GM19239 (cell line): ENCODE measurements at regions not wholly inside any gene's neighbourhood (a gene's known extent, or its start where the extent isn't known, plus 50 kb on each side); places are given as distances from the start of the nearest gene placed in this dataset.
"Not testable (repeated sequence)": the region's sequence is repeated elsewhere in the genome, so short reads cannot be mapped to it uniquely, and the experiment has no call there.

Source experiments
- DNase-seq: peaks from one replicate; pipeline ENCODE4 v3.0.0; 2011; ENCODE audit warnings: low spot score; ENCODE audit not compliant: insufficient read length
- FAIRE-seq: peaks from 2 replicates; lab custom pipeline; 2011; peaks lifted over from hg19 to GRCh38; lab: Jason Lieb, UNC

- DNase-seq (no peak), FAIRE-seq (no peak)
These were observed 392.1 kb upstream of the CCL2 start for GRCh38 chr17:33862772-33863602.

- FAIRE-seq, result no peak
- no peak for DNase-seq
These were observed 390.3 kb upstream of the CCL2 start for GRCh38 chr17:33864758-33865229.

GRCh38 chr17:33868899-33869298 is 386.2 kb upstream of the CCL2 start:
- no peak for FAIRE-seq
- no peak for DNase-seq

GRCh38 chr17:33870936-33871335 is 384.1 kb upstream of the CCL2 start:
- no peak for FAIRE-seq

GRCh38 chr17:33871720-33872540 is 383.2 kb upstream of the CCL2 start:
- no peak for FAIRE-seq
- no peak for DNase-seq

More at GRCh38 chr17:33870936-33871335, 384.1 kb upstream of the CCL2 start:
- no peak for DNase-seq

- DNase-seq (no peak), FAIRE-seq (no peak)
These were observed 381.9 kb upstream of the CCL2 start for GRCh38 chr17:33873201-33873617.

GRCh38 chr17:33874617-33875060 is 380.4 kb upstream of the CCL2 start:
- FAIRE-seq (no peak), DNase-seq (no peak)

- no peak for DNase-seq
- no peak for FAIRE-seq
These were observed 379.1 kb upstream of the CCL2 start for GRCh38 chr17:33875973-33876372.

GRCh38 chr17:33882273-33882672 is 372.8 kb upstream of the CCL2 start:
- DNase-seq, FAIRE-seq: not testable (repeated sequence)

GRCh38 chr17:33882677-33883076 is 372.4 kb upstream of the CCL2 start:
- DNase-seq, FAIRE-seq: not testable (repeated sequence)

GRCh38 chr17:33888455-33888854 is 366.6 kb upstream of the CCL2 start:
- DNase-seq, result no peak
- FAIRE-seq, result no peak

- DNase-seq (no peak), FAIRE-seq (no peak)
These were observed 366.0 kb upstream of the CCL2 start for GRCh38 chr17:33889040-33889439.

GRCh38 chr17:33889766-33890165 is 365.3 kb upstream of the CCL2 start:
- FAIRE-seq (no peak), DNase-seq (no peak)

GRCh38 chr17:33892717-33893591 is 362.1 kb upstream of the CCL2 start:
- no peak for DNase-seq
- FAIRE-seq, result no peak

- DNase-seq, result no peak
- no peak for FAIRE-seq
These were observed 359.6 kb upstream of the CCL2 start for GRCh38 chr17:33895491-33895890.

- FAIRE-seq, result no peak
- no peak for DNase-seq
These were observed 358.8 kb upstream of the CCL2 start for GRCh38 chr17:33896263-33896662.

GRCh38 chr17:33901085-33901484 is 354.0 kb upstream of the CCL2 start:
- no peak for FAIRE-seq
- DNase-seq, result no peak

- DNase-seq, result no peak
These were observed 352.1 kb upstream of the CCL2 start for GRCh38 chr17:33902901-33903449.

GRCh38 chr17:33904476-33904875 is 350.6 kb upstream of the CCL2 start:
- DNase-seq (no peak), FAIRE-seq (no peak)

More at GRCh38 chr17:33902901-33903449, 352.1 kb upstream of the CCL2 start:
- no peak for FAIRE-seq

- FAIRE-seq (no peak), DNase-seq (no peak)
These were observed 349.7 kb upstream of the CCL2 start for GRCh38 chr17:33905338-33905800.
